ENCODE measurements at regions not wholly inside any gene's neighbourhood (a gene's known extent, or its start where the extent isn't known, plus 50 kb on each side); places are given as distances from the start of the nearest gene placed in this dataset.

DNA sequence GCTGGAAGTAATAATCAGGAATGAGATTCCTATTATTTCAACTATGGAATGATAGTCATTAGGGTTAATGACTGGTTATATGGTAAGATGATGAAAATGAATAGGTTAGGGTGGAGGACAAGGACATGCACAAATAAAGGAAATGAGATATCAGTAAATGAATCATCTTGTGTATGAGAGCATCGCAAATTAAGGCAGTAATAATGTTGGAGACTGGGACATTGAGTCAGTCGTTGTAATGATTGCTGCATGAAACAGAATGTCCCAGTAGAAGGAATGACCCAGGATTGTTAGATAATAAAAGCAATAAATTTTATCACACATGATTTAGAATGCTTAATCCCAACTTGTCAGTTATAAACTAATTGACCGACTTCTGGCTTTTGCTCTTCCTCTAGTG is 1733.7 kb upstream of the PCDH20 start:
- TF ChIP-seq, protein P1, sequence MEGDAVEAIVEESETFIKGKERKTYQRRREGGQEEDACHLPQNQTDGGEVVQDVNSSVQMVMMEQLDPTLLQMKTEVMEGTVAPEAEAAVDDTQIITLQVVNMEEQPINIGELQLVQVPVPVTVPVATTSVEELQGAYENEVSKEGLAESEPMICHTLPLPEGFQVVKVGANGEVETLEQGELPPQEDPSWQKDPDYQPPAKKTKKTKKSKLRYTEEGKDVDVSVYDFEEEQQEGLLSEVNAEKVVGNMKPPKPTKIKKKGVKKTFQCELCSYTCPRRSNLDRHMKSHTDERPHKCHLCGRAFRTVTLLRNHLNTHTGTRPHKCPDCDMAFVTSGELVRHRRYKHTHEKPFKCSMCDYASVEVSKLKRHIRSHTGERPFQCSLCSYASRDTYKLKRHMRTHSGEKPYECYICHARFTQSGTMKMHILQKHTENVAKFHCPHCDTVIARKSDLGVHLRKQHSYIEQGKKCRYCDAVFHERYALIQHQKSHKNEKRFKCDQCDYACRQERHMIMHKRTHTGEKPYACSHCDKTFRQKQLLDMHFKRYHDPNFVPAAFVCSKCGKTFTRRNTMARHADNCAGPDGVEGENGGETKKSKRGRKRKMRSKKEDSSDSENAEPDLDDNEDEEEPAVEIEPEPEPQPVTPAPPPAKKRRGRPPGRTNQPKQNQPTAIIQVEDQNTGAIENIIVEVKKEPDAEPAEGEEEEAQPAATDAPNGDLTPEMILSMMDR (IDR thresholded peaks at IDR 0.05), result no peak
- ATAC-seq (ENCODE audit: low FRiP score) (no peak), DNase-seq (ENCODE audit: low spot score) (no peak)

DNA sequence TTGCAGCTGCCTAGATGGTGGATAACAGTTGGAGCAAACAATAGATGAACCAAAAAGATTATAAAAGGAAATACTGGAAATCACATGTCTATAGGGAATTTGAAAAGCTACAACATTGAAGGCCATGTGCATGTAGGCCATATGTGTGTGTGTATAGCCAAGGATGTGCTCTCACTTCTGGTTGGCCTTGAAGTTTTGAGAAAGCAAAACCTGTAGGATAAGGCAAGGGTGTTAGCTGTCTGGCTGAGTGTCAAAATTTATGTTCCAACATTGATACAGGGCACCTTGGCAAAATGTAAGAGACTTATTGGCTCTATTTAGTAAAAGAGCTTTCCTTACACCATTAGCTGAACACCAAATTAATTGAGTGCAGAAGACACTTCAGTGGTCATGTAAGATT is 1723.6 kb upstream of the PCDH20 start:
- DNase-seq (ENCODE audit: low spot score), result no peak
- TF ChIP-seq, protein P1 (IDR thresholded peaks at IDR 0.05), result no peak
- no peak for ATAC-seq (ENCODE audit: low FRiP score)

DNA sequence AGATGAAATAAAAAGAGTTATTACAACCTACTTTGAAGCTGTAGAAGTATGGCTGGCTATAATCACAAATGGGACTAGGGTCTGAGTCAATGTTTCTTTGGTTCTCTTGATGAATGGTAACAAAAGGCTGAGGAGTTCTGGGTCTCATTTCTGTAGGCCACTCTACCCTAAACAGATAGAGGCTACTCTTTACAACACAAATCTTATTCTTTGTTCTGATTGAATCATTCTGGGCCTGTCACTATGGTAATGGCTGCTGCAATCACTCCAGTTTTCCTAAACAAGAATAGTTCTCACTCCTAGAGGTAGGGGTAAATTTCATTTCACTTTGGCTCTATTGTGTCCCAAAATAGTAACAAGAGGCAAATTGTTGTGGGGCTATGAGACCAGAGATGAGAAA is 1714.3 kb upstream of the PCDH20 start:
- TF ChIP-seq, protein P1 (IDR thresholded peaks at IDR 0.05), result no peak
- ATAC-seq (ENCODE audit: low FRiP score) (no peak), DNase-seq (ENCODE audit: low spot score) (no peak)

DNA sequence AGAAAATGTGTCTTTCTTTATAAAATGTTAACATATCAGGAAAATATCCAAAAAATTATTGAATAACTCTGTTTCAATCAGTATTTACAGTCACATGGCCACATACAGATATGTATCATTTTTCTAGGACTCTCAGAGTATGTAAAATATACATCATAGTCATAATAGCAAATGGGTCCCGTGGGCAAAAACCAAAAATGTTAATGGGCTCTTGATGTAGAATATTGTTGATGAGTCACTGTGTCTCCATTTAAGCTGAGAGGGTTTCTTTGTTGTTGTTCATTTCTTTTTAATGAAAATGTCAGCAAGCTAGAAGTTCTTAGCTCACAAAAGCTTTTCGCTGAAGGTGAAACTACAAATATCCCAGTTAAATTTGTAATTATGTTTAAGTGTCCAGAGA is 1713.1 kb upstream of the PCDH20 start:
- DNase-seq (ENCODE audit: low spot score) (no peak), ATAC-seq (ENCODE audit: low FRiP score) (no peak)
- TF ChIP-seq, protein P1 (IDR thresholded peaks at IDR 0.05), result no peak

DNA sequence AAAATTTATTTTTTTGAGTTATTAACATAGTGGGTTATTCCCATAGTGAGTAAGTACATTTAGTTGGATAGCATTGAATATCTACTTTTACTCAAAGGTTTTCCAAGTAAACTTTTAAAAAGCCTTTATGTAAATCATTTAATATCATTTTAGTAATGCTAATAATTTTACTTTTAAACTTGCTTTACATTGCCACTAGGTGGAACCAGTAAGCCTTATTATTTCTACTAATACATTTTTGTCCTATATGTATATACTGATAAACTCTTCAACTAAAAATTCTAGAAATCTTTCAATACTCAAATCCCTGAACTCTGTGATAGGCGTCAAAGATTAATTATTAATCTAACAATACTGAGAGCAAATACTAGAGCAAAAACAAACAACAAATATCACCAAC is 1709.2 kb upstream of the PCDH20 start:
- TF ChIP-seq, protein P1 (IDR thresholded peaks at IDR 0.05), result no peak
- no peak for DNase-seq (ENCODE audit: low spot score)
- no peak for ATAC-seq (ENCODE audit: low FRiP score)

DNA sequence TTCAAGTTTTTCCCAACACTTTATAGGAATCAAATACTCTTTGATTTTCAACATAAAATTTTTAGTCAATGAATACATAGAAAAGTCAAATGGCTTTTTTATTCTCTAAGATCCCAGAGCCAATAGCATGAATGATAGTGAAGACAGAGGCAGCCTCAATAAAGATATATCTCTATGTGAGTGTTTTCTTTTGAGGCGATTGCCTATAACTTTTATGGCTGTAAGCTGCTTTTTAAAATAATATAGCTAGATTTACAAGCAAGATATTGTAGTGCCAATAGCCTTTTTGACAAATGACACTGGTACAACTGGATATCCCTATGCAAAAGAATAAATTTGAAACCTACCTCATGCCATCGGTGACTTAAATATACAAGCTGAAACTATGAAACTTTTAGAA is 1705.2 kb upstream of the PCDH20 start:
- TF ChIP-seq, protein P1 (IDR thresholded peaks at IDR 0.05), result no peak
- DNase-seq (ENCODE audit: low spot score) (no peak), ATAC-seq (ENCODE audit: low FRiP score) (no peak)

DNA sequence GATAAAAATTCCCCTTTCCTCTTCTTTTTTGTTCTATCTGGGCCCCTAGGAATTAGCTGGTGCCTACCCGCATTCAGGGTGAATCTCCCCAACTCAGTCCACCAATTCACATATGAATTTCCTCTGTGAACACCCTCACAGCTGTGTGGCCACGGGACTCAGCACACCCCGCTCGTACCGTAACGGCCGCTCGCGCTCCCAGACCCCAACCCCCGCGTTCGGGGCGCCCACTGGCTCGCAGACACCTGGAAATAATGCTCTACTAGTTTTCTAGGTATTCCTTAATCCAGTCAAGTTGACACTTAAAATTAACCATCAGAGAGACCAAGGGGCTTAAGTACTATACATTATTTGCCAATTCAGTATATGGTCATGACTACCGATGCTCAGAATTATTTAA is 1702.1 kb upstream of the PCDH20 start:
- TF ChIP-seq, protein P1 (IDR thresholded peaks at IDR 0.05), result no peak
- DNase-seq (ENCODE audit: low spot score) (no peak), ATAC-seq (ENCODE audit: low FRiP score) (no peak)

Data from omental fat pad (tissue), 3 donors.